GM18519 (cell line): ENCODE measurements at regions not wholly inside any gene's neighbourhood (a gene's known extent, or its start where the extent isn't known, plus 50 kb on each side); places are given as distances from the start of the nearest gene placed in this dataset.

Source experiments
- ATAC-seq: cut with Tn5 transposase; IDR thresholded peaks from one replicate; pipeline ENCODE4 v1.9.1; 2021; ENCODE audit warnings: mild to moderate bottlenecking, moderate library complexity; ENCODE audit not compliant: unreplicated experiment, low FRiP score

DNA sequence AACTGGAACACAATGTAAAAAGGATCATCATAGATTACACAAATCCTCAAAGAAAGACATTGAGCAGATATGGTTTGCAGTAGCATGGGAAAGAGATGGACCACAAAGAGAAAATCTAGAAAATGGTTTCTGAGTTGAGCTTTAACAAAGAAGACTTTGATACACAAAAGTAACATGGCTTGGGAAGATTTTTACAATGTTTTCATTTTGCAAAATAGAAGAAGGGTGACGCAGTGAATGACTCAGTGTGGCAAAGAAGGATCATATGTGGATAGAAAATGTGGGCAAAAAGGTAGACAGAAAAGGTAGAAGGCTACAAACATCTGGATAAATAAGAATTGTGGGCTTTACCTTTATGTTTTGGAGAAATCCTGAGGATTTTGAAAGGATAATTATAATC, 1220.5 kb downstream of the PCDH17 start:
- no peak for ATAC-seq

DNA sequence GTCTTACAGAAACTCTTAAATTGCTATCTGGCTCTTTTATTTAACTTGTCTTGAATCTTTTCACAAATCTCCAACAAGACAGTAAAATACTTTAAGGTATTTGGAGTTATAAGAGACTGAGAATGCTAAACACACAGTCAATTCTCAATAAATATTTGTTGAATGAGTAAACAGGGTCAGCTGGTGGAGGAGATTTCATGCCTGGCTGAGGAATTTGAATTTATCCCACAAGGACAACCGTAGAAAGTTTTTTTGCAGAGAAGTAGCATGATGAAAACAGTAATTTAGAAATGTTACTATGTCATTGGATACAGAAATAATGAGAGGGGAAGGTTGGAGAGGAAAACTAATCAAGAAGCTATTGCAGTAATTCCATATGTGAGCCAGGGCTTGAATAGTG, 1223.7 kb downstream of the PCDH17 start:
- ATAC-seq, result no peak

DNA sequence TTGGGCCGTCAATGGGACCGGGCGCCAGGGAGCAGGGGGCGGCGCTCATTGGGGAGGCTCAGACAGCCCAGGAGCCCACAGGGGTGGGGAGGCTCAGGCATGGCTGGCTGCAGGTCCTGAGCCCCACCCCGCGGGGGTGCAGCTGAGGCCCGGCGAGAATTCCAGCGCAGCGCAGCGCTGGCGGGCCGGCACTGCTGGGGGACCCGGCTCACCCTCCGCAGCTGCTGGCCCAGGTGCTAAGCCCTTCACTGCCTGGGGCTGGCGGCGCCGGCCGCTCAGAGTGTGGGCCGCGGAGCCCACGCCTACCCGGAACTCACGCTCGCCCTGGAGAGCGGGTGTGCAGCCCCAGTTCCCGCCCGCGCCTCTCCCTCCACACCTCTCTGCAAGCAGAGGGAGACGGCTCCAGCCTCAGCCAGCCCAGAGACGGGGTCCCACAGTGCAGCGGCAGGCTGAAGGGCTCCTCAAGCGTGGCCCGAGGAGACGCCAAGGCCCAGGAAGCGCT, 1227.4 kb downstream of the PCDH17 start:
- ATAC-seq, result no peak

DNA sequence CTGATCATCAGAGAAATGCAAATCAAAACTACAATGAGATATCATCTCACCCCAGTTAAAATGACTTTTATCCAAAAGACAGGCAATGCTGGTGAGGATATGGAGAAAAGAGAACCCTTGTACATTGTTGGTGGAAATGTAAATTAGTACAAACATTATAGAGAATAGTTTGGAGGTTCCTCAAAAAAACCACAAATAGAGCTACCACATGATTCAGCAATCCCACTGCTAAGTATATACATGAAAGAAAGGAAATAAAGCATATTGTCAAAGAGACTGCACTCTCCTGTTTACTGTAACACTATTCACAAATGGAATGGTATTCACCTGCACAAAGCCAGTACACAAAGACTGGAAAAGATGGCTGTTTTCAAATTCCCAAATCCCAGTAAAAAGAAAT, 1233.7 kb downstream of the PCDH17 start:
- ATAC-seq, result no peak

DNA sequence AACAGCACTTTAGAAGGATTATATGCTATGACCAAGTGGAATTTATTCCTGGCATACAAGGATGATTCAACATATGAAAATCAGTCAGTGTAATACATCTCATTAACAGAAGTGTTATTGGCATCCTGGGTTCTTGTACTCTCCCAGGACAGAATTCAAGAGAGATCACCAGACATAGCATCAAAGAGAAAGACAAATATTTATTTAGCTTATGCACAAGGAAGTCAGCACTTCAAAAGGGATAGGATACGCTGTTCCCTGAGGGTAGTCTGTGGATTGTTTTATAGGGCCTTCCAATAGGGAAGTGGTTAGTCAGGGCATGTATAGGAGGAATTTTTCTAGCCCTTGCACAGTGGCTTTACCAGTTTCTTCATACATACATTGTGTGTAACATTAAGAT, 1238.0 kb downstream of the PCDH17 start:
- no peak for ATAC-seq

DNA sequence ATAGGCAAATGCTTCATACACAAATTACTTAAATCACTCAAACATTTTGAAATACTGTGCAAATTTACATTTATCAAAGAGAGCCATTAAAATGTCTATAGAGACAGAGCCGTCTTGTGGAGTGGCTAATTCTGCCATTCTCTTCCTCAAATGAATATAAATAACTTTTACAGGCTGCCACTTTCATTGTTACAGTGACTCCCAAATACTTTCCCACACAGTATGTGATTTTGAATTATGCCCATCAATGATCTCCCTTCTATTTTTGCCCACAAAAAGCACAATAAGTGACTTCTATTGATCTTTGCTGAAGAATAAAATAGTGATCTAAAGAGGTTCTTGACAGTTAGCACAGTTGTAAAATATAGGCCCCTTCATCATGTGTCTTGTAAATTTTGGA, 1244.9 kb downstream of the PCDH17 start:
- no peak for ATAC-seq

DNA sequence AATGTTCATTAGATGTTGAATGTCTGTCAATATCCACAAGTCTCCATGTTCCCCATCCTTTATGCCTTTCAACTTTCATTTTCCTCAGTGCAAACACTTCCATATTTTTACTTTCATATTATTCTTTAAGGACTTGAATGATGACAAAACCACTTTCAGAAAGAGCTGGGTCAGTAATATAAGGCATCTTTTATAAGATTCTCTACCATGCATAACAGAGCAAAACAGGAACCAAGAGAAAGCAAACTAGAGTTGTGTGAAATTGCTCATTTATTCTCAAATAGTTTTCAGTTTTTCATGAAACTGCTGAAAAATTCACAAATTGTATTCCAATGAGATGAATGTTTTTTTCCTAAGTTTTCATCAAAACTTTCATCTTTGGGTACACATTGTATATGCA, 1247.6 kb downstream of the PCDH17 start:
- no peak for ATAC-seq

DNA sequence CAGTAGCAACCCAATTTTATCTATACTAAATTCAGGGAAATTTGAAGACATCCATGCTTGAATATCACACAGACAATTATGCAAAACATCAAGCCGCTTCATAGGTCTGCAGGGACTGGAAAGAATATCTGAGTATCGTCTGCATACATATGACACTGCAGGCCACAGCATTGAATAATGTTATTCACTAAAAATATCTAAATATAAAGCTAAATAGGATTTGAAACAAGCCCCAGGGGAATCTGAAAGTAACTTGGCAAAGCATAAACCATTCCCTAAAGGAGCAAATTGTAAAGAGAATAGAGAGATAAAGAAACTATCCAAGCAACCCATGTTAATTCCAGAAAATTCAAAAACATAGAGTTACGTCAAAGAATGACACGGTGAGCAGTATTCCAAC, 1251.0 kb downstream of the PCDH17 start:
- no peak for ATAC-seq

DNA sequence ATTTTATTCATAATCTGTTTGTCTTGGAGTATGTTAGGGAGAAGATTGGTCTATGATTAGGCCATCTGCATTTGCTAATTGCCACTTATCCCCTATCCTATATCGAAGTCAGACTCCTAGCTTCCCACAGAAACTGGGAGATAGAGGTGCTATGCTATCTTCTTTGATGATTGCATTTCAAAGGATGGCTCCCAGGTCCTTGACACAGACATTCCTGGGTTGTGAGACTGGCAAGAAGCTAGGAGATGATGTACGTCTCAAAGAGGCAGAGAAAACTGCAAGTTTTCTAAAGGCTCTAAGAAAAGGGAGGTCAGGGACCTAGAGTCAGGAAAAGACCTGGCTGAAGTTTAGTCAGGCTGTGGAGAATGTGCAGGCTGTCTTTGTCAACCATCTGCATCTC, 1251.9 kb downstream of the PCDH17 start:
- ATAC-seq, result no peak

DNA sequence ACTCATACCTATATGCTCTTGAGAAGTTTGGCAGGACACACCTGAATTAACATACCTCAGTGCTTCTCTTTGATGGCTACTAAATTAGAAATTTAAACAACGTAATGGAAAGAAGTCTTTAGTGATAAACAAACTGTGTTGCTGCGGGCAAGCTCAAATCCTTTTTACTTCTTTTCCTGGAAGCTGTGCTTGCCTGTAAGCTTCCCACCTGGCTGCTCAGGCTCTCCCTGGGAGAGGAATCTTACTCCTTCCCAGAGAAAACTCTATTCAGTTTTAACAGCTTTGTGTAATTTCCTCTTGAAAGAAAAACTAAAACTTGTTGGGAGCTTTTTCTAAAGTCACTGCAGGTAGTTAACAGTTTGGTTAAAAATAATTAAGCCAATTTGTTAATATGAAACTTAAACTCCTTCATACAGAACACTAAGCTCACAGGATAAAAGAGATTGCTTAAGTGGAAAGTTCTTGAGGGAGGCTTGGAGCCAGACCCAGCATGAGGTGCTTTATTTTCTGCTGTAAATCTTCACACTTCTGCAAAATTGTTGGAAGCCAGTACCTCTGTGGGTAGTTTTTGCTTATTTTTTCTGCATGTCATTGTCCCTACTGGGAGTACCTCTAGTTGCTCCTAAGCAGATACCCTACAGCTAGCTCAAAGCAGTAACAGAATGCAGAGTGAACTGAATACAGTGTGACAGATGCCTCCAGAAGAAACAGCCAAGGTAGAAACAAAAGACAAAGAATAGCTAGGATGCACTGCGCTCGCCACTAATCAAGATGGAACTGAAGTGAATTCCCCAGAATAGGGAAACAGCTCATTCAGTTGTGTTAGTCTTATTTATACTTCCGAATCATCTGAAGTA, 1253.0 kb downstream of the PCDH17 start:
- no peak for ATAC-seq

DNA sequence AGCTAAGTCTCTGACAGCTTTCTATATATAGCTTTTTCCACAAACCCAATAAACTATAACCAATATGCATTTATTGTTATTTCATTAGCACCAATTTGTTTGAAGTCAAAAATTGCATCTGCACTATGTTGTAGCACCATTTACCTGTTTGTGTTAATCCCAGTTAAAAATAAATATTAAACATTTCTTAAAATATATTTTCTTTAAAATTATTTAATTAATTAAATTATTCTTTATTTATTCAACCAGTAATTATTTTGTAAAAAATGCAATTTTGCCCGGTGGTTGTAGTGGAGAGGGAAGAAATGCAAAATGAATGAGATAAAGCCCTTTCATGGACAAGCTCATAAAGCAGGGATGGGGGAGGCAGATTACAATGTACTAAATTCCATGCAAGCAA, 1257.9 kb downstream of the PCDH17 start:
- no peak for ATAC-seq

DNA sequence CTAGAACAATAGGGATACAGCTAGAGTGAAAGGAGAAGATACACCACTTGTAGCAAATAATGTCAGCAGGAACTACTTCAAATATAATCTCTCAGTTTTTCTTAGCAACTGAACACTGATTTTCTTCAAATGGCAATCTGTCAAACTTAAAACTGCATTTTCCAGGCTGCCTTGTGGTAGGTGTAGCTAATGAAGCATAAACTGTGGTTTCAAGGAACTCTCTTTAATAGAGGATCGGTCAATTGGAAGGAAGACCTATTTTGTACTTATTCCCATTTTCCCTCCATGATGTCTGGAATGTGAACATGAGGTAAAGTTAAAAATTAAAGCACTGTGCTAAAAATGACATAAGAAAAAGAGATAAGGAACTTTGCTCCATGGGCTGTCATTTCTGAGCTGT, 1261.9 kb downstream of the PCDH17 start:
- no peak for ATAC-seq

DNA sequence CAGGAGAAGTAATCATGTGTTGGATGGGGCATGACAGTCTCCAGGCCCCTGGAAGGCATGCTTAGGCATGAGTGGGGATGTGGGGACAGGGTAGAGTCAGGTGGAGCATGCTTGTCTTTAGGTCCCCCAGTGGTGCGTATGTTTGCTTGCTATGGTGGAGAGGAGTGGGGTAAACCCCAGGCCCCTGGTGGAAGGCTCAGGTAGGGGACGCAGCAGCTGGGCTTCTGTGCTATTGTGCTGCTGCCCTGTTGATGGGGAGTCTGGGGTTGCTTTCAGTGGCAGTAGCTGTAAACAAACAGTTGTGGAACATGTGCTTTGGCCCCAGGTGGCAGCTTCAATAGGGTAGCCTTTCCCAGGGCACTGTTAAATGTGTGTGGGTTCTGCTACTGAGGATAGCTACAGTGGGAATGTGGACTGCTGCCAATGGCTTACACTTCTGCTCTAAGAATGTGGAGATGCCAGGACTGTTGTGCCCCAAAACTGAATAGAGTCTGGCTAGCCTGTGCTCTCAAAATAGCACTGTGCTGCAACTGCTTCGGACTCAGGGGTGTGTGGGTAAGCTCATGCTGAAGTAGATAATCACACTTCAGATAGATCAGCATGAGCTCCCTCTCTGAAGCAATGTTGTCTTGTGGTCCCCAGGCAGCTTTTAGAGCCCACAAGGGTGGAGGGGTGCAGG, 1257.3 kb downstream of the DIAPH3 start:
- ATAC-seq, result no peak

DNA sequence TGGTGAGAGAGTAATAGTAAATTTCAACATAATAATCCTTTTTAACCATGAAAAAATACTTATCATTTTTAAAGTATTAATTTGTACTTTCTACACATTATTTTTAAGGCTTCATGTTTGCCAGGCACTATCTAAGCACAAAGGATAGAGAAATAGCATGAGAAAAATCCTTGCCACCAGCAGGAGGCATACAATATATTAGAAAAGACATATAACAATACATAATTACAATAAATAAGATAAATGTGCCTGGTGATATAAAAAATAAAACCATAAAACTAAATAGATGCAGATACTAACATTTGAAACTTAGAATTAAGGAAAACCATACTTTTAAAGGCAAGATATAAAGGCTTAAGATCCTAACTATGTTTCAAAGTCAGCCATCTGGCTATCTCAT, 1256.4 kb downstream of the DIAPH3 start:
- no peak for ATAC-seq

DNA sequence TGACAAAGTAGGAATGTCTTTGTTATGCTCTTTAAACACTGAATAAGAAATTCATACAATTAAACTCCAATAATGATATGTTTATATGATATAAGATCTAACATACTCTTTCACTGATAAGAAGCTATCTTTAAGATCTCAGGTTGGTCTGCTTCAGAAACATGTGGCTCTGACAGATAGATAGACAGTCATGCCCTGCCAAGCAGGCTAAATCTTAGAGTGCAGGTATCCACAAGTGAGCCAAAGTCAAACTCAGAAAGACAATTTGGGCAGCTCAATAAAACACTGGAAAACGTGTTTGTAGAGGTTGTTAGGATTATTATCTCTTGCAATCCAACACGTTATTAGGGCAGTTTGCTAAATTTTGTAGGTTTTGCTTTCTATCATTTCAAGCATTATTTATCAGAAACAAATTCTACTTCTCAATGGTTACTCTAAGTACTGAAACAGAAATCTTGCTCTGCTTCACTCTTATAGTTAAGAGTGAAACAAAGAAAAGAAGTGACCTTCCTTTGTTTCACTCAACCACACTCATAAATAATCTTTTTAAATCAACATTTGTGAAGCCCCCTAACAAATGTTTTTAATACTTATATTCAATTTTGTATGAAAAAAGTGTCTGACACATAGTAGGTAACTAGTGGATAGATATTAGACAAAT, 1255.6 kb downstream of the DIAPH3 start:
- no peak for ATAC-seq

DNA sequence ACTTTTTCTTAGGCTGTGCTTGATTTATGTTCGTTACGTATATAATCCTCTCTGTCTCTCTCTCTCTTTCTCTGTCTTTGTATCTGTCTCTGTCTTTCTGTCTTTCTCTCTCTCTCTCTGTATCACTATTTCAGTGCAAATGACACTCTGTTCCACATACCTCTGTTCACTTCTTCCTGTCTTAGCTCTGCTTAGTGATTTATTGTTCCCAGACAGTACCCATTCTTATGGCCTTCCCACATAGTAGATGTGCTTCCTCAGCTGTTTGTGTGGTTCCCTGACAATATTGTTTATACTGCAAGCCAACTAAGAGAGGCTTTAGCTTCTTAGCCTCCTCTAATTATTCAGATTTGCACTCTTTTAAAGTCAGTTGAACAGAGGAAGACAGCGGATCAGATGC, 1244.2 kb downstream of the DIAPH3 start:
- ATAC-seq, result no peak

DNA sequence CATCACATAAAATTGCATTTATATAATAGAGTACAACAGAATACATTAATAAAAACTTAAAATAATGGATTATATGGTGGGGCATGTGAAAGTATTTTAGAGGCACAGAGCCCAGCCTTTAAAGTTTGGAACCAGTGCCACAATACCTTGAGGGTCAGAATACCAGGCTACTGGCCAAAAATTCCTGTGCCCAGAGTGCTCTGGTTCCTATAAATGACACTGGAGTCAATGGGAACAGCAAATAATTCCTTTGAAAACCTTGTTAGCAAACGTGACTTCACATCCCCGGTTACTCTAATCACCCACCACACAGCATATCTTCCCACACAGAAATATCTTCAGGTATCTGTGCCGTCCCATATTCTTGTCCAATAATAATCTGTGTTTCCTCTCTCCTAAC, 1242.6 kb downstream of the DIAPH3 start:
- no peak for ATAC-seq

DNA sequence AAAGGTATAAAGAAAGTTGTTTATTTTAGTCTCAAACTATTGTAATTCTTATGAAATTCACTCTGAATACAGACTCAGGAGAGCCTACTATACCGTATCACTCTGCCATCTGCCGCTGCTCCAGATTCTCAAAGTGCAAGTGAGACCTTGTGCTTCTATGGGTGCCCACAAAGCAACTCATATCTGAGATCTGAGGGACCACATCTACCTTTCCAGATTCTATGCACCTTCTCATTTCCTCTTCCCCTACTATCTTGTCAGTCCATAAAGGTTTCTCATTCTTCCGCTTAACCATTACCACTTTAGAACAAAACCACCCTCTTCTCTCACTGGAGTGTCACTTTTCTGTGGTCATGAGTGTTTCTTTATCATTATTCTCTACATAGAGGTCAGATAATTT, 1236.9 kb downstream of the DIAPH3 start:
- no peak for ATAC-seq

DNA sequence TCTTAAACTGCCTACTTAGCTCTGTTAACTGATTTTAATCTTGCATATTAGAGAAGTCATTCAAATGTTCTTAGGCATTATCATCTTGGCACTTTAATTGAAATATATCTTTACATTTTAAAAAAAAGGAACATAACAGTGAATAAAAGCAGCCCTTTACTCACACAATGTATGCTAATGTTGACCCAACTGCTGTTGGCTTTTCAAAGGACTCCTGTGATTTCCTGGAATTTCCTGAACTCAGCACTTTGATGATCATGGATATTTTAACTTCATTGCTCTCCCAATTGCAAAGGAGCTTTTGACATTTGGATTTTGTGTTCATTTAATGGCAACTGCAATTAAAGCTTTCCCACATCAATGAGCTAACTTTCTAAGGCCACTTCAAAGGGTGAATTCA, 1230.3 kb downstream of the DIAPH3 start:
- ATAC-seq, result no peak

DNA sequence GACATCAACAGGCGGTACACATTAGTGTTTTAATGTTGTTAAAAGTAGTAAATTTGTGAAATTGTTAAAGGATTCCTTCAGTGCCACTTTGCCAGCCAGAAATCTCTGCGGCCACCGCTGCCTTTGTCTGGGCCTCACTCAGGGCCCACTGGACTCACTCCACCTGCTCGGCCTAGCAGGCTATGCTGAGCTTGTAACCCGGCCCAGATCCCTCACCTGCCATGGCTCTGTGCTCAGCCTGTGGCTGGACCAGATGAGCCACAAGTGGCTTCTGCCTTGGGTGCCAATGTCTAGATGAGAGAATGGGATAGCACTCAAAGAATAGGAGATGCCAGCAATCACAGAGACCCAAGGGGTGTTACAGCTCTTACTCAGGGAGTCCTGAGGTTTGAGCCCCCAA, 1228.0 kb downstream of the DIAPH3 start:
- no peak for ATAC-seq

DNA sequence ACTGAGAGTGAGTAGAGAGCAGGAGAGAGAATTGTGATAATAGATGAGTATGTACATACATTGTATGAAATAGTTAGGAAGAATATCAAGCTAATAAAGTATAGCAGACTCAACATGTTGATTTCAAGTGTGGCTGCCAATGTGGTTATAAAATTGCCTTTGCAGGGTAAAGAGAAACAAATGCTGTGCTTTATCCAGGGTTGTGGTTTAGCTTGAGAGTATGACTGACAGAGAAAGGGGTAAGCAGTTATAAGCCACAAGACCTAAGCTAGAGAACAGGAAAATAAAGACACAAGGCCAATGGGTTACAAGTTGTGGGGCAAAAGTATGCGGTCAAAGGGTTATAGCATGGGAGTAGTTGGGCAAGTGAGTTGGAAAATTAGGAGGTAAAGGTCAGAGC, 1217.5 kb downstream of the DIAPH3 start:
- no peak for ATAC-seq
